Lower lobe of right lung (tissue), 2 donors: ENCODE measurements at regions not wholly inside any gene's neighbourhood (a gene's known extent, or its start where the extent isn't known, plus 50 kb on each side); places are given as distances from the start of the nearest gene placed in this dataset.

Experiments
- ATAC-seq, 2 donors: fragments of 200-7000 bp; cut with Tn5 transposase; one replicate each; pipeline ENCODE4 v1.9.1; 2020 to 2022; ENCODE audit warnings: mild to moderate bottlenecking in 2 of 2, moderate library complexity in 2 of 2
- DNase-seq: peaks from one replicate; pipeline ENCODE4 v3.0.0-alpha.2; 2020
- H3K27ac ChIP-seq: fragments of 200-600 bp; one replicate; pipeline ENCODE4 v1.8.0; 2022
- H3K27me3 ChIP-seq: fragments of 200-600 bp; one replicate; pipeline ENCODE4 v1.8.0; 2022; ENCODE audit warnings: low read depth
- H3K36me3 ChIP-seq: fragments of 200-600 bp; one replicate; pipeline ENCODE4 v1.8.0; 2022; ENCODE audit warnings: mild to moderate bottlenecking
- H3K4me1 ChIP-seq: fragments of 200-600 bp; one replicate; pipeline ENCODE4 v1.8.0; 2022
- H3K4me3 ChIP-seq: fragments of 200-600 bp; one replicate; pipeline ENCODE4 v1.8.0; 2022; ENCODE audit warnings: mild to moderate bottlenecking
- H3K9me3 ChIP-seq: fragments of 200-600 bp; one replicate; pipeline ENCODE4 v1.8.0; 2022
- intact Hi-C: fragments of 100-400 bp; cut with DNase I; formaldehyde crosslinking; loops from one replicate; pipeline ENCODE4 v1.11.0; 2022
- TF ChIP-seq, protein P1 (sequence below): fragments of 200-600 bp; IDR thresholded peaks from one replicate; pipeline ENCODE4 v1.8.0; 2022; ENCODE audit warnings: antibody characterized with exemption, mild to moderate bottlenecking
- donor health status: DM: no; HTN: yes; CAD: no; lungs with severe emphysema.

DNA sequence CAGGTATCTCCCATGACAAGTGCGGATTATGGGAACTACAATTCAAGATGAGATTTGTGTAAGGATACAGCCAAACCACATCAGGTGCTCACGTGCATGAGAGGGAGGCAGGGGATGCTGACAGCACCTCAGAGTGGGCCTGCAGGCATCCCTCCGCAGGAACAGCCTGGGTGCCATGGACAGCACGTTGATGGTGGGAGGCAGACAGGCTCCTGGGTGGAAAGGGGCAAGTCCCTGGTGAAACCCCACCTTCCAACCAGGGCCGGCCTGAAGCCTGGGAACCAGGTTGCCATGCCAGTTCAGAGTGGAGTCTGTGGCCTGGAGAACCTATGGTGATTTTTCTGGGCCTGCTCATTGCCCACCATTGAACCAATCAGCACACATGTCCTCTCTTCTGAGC is 1469.6 kb downstream of the PCDH7 start:
- no peak for ATAC-seq
- intact Hi-C loops, result no loop called here
- DNase-seq, result peak; percentile 32
- H3K4me3 ChIP-seq, result no peak overlapping the region
- H3K36me3 ChIP-seq, result no peaks in the 10 kb centered on the region
- H3K27ac ChIP-seq, result no peak overlapping the region
- TF ChIP-seq, protein P1, sequence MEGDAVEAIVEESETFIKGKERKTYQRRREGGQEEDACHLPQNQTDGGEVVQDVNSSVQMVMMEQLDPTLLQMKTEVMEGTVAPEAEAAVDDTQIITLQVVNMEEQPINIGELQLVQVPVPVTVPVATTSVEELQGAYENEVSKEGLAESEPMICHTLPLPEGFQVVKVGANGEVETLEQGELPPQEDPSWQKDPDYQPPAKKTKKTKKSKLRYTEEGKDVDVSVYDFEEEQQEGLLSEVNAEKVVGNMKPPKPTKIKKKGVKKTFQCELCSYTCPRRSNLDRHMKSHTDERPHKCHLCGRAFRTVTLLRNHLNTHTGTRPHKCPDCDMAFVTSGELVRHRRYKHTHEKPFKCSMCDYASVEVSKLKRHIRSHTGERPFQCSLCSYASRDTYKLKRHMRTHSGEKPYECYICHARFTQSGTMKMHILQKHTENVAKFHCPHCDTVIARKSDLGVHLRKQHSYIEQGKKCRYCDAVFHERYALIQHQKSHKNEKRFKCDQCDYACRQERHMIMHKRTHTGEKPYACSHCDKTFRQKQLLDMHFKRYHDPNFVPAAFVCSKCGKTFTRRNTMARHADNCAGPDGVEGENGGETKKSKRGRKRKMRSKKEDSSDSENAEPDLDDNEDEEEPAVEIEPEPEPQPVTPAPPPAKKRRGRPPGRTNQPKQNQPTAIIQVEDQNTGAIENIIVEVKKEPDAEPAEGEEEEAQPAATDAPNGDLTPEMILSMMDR, result no peak
- no peaks in the 10 kb centered on the region for H3K4me1 ChIP-seq
- no peaks in the 10 kb centered on the region for H3K9me3 ChIP-seq
- H3K27me3 ChIP-seq, result no peaks in the 10 kb centered on the region

DNA sequence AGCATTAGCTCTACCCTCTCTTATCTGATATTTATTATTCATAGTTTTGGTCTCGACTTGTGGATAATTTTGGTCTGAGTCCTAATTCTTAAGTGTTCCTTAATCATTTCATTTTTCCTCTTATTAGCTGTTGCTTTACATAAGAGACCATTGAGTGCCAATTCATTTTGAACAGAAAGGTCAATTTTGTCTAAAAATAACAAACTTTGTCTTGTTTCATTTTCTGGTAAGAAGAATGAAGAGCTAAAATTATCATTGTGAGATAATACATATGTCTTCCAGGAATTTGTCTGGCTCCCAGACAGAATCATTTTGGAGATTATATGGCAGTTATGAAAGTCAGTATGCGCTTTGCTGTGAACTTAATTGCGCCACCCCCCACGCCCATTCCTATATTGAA is 1471.8 kb downstream of the PCDH7 start:
- intact Hi-C loops, result no loop called here
- Histone ChIP-seq H3K4me3 (no peak overlapping the region), H3K27me3 (no peaks in the 10 kb centered on the region), H3K27ac (no peak overlapping the region), H3K4me1 (no peaks in the 10 kb centered on the region), H3K36me3 (no peaks in the 10 kb centered on the region), H3K9me3 (no peaks in the 10 kb centered on the region)
- TF ChIP-seq, protein P1, result no peak
- ATAC-seq (no peak), DNase-seq (no peak)

DNA sequence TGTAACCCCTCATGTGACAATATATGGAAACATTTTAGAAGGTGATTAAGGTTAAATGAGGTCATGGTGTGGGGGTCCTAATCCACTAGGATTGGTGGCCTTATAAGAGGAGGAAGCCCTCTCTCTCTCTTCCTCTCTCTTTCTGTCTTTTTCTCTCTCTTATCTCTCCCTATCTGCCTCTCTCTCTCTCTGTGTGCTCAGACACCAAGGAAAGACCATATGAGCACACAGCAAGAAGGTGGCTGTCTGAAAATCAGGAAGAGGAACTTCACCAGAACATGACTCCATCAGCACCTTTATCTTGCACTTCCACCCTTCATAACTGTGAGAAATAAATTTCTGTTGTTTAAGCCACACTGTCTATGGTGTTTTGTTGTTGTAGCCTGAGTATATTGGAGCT is 1472.2 kb downstream of the PCDH7 start:
- no peaks in the 10 kb centered on the region for H3K4me1 ChIP-seq
- no peaks in the 10 kb centered on the region for H3K9me3 ChIP-seq
- no peaks in the 10 kb centered on the region for H3K36me3 ChIP-seq
- no peak overlapping the region for H3K27ac ChIP-seq
- no peaks in the 10 kb centered on the region for H3K27me3 ChIP-seq
- TF ChIP-seq, protein P1, result no peak
- no peak overlapping the region for H3K4me3 ChIP-seq
- intact Hi-C loops, result no loop called here
- ATAC-seq, result no peak
- no peak for DNase-seq

DNA sequence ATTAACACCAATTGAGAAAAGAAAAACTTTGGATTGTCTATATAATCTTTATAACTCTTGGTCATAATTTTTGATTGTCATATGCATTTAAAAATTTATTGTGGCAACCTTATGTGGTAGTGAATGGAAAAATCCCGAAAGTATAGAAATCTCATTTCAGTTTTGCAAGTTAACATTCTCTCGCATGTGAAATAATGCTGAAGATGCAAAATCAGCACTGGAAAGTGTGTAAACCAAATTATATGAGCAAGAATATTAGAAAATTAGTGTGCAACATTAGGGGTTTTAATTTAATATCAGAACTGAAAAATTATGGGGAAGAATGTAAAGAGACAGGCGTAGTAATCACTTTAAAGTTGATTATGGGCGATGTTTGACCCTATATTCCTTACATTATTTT is 1472.8 kb downstream of the PCDH7 start:
- Histone ChIP-seq H3K4me3 (no peak overlapping the region), H3K27me3 (no peaks in the 10 kb centered on the region), H3K36me3 (no peaks in the 10 kb centered on the region), H3K4me1 (no peaks in the 10 kb centered on the region), H3K27ac (no peak overlapping the region), H3K9me3 (no peaks in the 10 kb centered on the region)
- intact Hi-C loops, result no loop called here
- TF ChIP-seq, protein P1, result no peak
- no peak for DNase-seq
- ATAC-seq, result no peak

DNA sequence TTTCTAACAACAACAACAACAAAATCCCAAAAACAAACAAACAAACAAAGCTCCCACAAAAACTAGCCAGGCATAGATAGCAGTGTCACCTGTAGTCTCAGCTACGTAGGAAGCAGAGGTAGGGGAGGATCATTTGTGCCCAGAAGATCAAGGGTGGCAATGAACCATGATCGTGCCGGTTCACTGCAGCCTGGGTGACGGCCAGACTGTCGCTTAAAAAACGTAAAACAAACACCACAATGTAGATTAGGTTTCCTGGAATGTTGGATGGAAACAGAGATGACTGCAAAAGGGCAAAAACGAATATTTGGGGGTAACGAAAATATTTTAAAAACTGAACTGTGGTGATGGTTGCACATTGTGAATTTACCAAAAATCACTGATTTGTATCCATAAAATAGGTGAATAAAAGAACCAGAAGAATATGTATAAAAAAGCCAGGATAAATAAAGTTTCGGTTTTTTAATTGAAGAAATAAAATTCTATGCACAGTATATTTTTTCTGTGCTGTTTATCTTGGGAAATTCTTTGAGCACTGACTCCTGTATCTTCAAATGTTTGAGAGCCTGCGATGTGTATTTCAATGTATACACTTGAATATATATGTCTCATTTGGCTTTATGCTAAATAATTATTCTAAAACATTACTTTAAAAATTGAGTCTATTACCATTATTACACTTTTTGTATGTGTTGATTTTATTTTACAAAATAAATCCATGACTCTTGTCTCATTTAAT is 1477.0 kb downstream of the PCDH7 start:
- intact Hi-C loops, result no loop called here
- no peaks in the 10 kb centered on the region for H3K9me3 ChIP-seq
- ATAC-seq (no peak), DNase-seq (no peak)
- TF ChIP-seq, protein P1, result no peak
- H3K4me1 ChIP-seq, result no peaks in the 10 kb centered on the region
- no peak overlapping the region for H3K4me3 ChIP-seq
- H3K27me3 ChIP-seq, result no peaks in the 10 kb centered on the region
- no peak overlapping the region for H3K27ac ChIP-seq
- H3K36me3 ChIP-seq, result no peaks in the 10 kb centered on the region
